Right lobe of liver (tissue), 4 donors: ENCODE measurements at regions not wholly inside any gene's neighbourhood (a gene's known extent, or its start where the extent isn't known, plus 50 kb on each side); places are given as distances from the start of the nearest gene placed in this dataset.

Source experiments
- POLR2A ChIP-seq: fragments of 450-650 bp; IDR thresholded peaks from one replicate; pipeline ENCODE4 v1.6.1; 2017; ENCODE audit warnings: antibody characterized with exemption, mild to moderate bottlenecking
- TF ChIP-seq, protein P1 (sequence below), 4 donors: fragments of 200-600 bp in 3 of 4; fragments of 450-650 bp in 1 of 4; IDR thresholded peaks; one replicate each; pipeline versions ENCODE4 v1.5.1 to v1.8.0; 2016 to 2022; ENCODE audit warnings: antibody characterized with exemption in 4 of 4, mild to moderate bottlenecking in 2 of 4
- donor health status: DM: no; HTN: no; CAD: no.
- donor health status: DM: no; HTN: no; CAD: no.
- donor health status: DM: no; HTN: yes; CAD: no.

- no peak for TF ChIP-seq POLR2A
- TF ChIP-seq, protein P1, sequence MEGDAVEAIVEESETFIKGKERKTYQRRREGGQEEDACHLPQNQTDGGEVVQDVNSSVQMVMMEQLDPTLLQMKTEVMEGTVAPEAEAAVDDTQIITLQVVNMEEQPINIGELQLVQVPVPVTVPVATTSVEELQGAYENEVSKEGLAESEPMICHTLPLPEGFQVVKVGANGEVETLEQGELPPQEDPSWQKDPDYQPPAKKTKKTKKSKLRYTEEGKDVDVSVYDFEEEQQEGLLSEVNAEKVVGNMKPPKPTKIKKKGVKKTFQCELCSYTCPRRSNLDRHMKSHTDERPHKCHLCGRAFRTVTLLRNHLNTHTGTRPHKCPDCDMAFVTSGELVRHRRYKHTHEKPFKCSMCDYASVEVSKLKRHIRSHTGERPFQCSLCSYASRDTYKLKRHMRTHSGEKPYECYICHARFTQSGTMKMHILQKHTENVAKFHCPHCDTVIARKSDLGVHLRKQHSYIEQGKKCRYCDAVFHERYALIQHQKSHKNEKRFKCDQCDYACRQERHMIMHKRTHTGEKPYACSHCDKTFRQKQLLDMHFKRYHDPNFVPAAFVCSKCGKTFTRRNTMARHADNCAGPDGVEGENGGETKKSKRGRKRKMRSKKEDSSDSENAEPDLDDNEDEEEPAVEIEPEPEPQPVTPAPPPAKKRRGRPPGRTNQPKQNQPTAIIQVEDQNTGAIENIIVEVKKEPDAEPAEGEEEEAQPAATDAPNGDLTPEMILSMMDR (IDR thresholded peaks at IDR 0.05), result no peak
Observed at GRCh38 chr11:122209619-122210366, 93.8 kb upstream of the BLID start.
